Naive thymus-derived CD4-positive, alpha-beta T cell (primary cell): ENCODE measurements at regions not wholly inside any gene's neighbourhood (a gene's known extent, or its start where the extent isn't known, plus 50 kb on each side); places are given as distances from the start of the nearest gene placed in this dataset.

Experiments
- ATAC-seq: fragments of 150-1000 bp; cut with Tn5 transposase; 2 replicates; pipeline ENCODE4 v1.10.0; 2021; ENCODE audit warnings: mild to moderate bottlenecking, moderate library complexity
- CTCF ChIA-PET: fragments of 350-600 bp; sonication (Branson Sonifier 250); formaldehyde crosslinking; loops from one replicate; lab custom pipeline; 2021; ENCODE audit warnings: antibody characterized with exemption; lab: Charles Lee
- POLR2A ChIA-PET: fragments of 350-600 bp; sonication (Branson Sonifier 250); formaldehyde crosslinking; loops from one replicate; lab custom pipeline; 2021; ENCODE audit warnings: antibody characterized with exemption, inconsistent platforms; lab: Charles Lee
- DNase-seq, 9 donors: peaks; one replicate each; pipeline versions ENCODE4 v3.0.0 to v3.0.0-alpha.2; 2020 to 2022; ENCODE audit warnings: mixed read lengths in 1 of 9
- H3K27ac ChIP-seq: one replicate; pipeline ENCODE4 v1.7.0; 2013; ENCODE audit warnings: mild to moderate bottlenecking, low read depth, low read length, moderate library complexity
- H3K27me3 ChIP-seq, 2 donors: one replicate each; pipeline ENCODE4 v1.7.0; 2013; ENCODE audit warnings: low read length in 2 of 2, mild to moderate bottlenecking in 2 of 2, moderate library complexity in 2 of 2; ENCODE audit not compliant: control insufficient read depth in 2 of 2, insufficient read depth in 2 of 2
- H3K36me3 ChIP-seq, 3 experiments: 1 replicate in 2 of 3; 2 replicates in 1 of 3; pipeline ENCODE4 v1.7.0; 2013; ENCODE audit warnings: low read length in 3 of 3, mild to moderate bottlenecking in 3 of 3, moderate library complexity in 1 of 3; ENCODE audit not compliant: insufficient read depth in 3 of 3, control insufficient read depth in 2 of 3
- H3K4me1 ChIP-seq, 2 donors: one replicate each; pipeline ENCODE4 v1.7.0; 2013; ENCODE audit warnings: low read length in 2 of 2, mild to moderate bottlenecking in 2 of 2, moderate library complexity in 1 of 2; ENCODE audit not compliant: control insufficient read depth in 2 of 2, insufficient read depth in 2 of 2
- H3K4me3 ChIP-seq: 2 replicates; pipeline ENCODE4 v1.7.0; 2013; ENCODE audit warnings: mild to moderate bottlenecking, low read length
- H3K9me3 ChIP-seq, 3 experiments: 1 replicate in 2 of 3; 2 replicates in 1 of 3; pipeline ENCODE4 v1.7.0; 2013; ENCODE audit warnings: low read length in 3 of 3; ENCODE audit not compliant: control insufficient read depth in 2 of 3
- H3K27ac Mint-ChIP-seq, 9 donors: one replicate each; pipeline ENCODE4 v1.8.0; 2020 to 2022; ENCODE audit warnings: mixed read lengths in 9 of 9, mild to moderate bottlenecking in 8 of 9, moderate library complexity in 5 of 9, inconsistent platforms in 2 of 9
- H3K27me3 Mint-ChIP-seq, 5 donors: one replicate each; pipeline ENCODE4 v1.8.0; 2021 to 2022; ENCODE audit warnings: mixed read lengths in 5 of 5, mild to moderate bottlenecking in 1 of 5
- H3K36me3 Mint-ChIP-seq, 5 donors: one replicate each; pipeline ENCODE4 v1.8.0; 2020 to 2022; ENCODE audit warnings: mixed read lengths in 5 of 5, mild to moderate bottlenecking in 3 of 5, inconsistent platforms in 1 of 5
- H3K4me1 Mint-ChIP-seq, 7 donors: one replicate each; pipeline ENCODE4 v1.8.0; 2020 to 2022; ENCODE audit warnings: mixed read lengths in 7 of 7, mild to moderate bottlenecking in 3 of 7, inconsistent platforms in 1 of 7
- H3K4me3 Mint-ChIP-seq, 10 donors: one replicate each; pipeline ENCODE4 v1.8.0; 2020 to 2022; ENCODE audit warnings: mild to moderate bottlenecking in 10 of 10, mixed read lengths in 10 of 10, moderate library complexity in 6 of 10, inconsistent platforms in 2 of 10
- H3K9me3 Mint-ChIP-seq, 11 donors: one replicate each; pipeline ENCODE4 v1.8.0; 2020 to 2022; ENCODE audit warnings: mixed read lengths in 11 of 11, mild to moderate bottlenecking in 4 of 11, inconsistent platforms in 1 of 11, moderate library complexity in 1 of 11
- intact Hi-C, 2 donors: fragments of 100-400 bp; cut with micrococcal nuclease; formaldehyde crosslinking; loops; one replicate each; pipeline ENCODE4 v1.15.1; 2023

GRCh38 chr5:158127536-158127935 lies 268.6 kb upstream of the CLINT1 start:
- ATAC-seq (no peak), DNase-seq (no peak)
- no peaks in the 10 kb centered on the region for H3K4me1 Mint-ChIP-seq
- H3K36me3 ChIP-seq: no peaks in the 10 kb centered on the region
- ChIA-PET POLR2A (no interaction called here), CTCF (no interaction called here)
- H3K27ac ChIP-seq: no peak overlapping the region
- H3K36me3 Mint-ChIP-seq: no peaks in the 10 kb centered on the region
- no peaks in the 10 kb centered on the region for H3K9me3 Mint-ChIP-seq
- H3K4me3 ChIP-seq: no peak overlapping the region
- H3K27ac Mint-ChIP-seq: no peak overlapping the region
- peaks cover 0 to 12% (median 8%) of the 10 kb centered on the region in 5 donors for H3K27me3 Mint-ChIP-seq
- no peaks in the 10 kb centered on the region for H3K4me1 ChIP-seq
- H3K9me3 ChIP-seq: no peaks in the 10 kb centered on the region
- no peaks in the 10 kb centered on the region for H3K27me3 ChIP-seq
- intact Hi-C loops: no loop called here
- no peak overlapping the region for H3K4me3 Mint-ChIP-seq

GRCh38 chr5:158126442-158127405 lies 267.8 kb upstream of the CLINT1 start:
- Histone ChIP-seq H3K4me1 (no peaks in the 10 kb centered on the region), H3K27ac (no peak overlapping the region), H3K27me3 (no peaks in the 10 kb centered on the region), H3K36me3 (no peaks in the 10 kb centered on the region), H3K9me3 (no peaks in the 10 kb centered on the region), H3K4me3 (no peak overlapping the region)
- Mint-ChIP-seq H3K27ac (no peak overlapping the region), H3K4me3 (no peak overlapping the region), H3K27me3 (peaks cover 0 to 12% (median 10%) of the 10 kb centered on the region in 5 donors), H3K4me1 (no peaks in the 10 kb centered on the region), H3K9me3 (no peaks in the 10 kb centered on the region), H3K36me3 (no peaks in the 10 kb centered on the region)
- ChIA-PET CTCF (no interaction called here), POLR2A (no interaction called here)
- no peak for DNase-seq
- no peak for ATAC-seq
- intact Hi-C loops: no loop called here

- no peak overlapping the region for H3K27ac ChIP-seq
- no peaks in the 10 kb centered on the region for H3K27me3 ChIP-seq
- peaks cover under 1 to 14% (median 5%) of the 10 kb centered on the region in 5 donors for H3K27me3 Mint-ChIP-seq
- no peaks in the 10 kb centered on the region for H3K36me3 Mint-ChIP-seq
- no peak for DNase-seq
- H3K4me1 Mint-ChIP-seq: no peaks in the 10 kb centered on the region
- no peak for ATAC-seq
- no peaks in the 10 kb centered on the region for H3K9me3 Mint-ChIP-seq
- no peak overlapping the region for H3K4me3 Mint-ChIP-seq
- H3K4me1 ChIP-seq: no peaks in the 10 kb centered on the region
- POLR2A ChIA-PET: no interaction called here
- no peak overlapping the region for H3K4me3 ChIP-seq
- CTCF ChIA-PET: no interaction called here
- intact Hi-C loops: no loop called here
- no peaks in the 10 kb centered on the region for H3K36me3 ChIP-seq
- H3K9me3 ChIP-seq: no peaks in the 10 kb centered on the region
- no peak overlapping the region for H3K27ac Mint-ChIP-seq
Observed at GRCh38 chr5:158124606-158125316, 265.8 kb upstream of the CLINT1 start.

- H3K4me1 Mint-ChIP-seq: no peaks in the 10 kb centered on the region
- no peaks in the 10 kb centered on the region for H3K36me3 Mint-ChIP-seq
- no peaks in the 10 kb centered on the region for H3K27me3 ChIP-seq
- H3K9me3 ChIP-seq: no peaks in the 10 kb centered on the region
- H3K4me3 ChIP-seq: no peak overlapping the region
- H3K9me3 Mint-ChIP-seq: no peaks in the 10 kb centered on the region
- no peaks in the 10 kb centered on the region for H3K36me3 ChIP-seq
- DNase-seq: no peak
- ChIA-PET POLR2A (no interaction called here), CTCF (no interaction called here)
- no peaks in the 10 kb centered on the region for H3K4me1 ChIP-seq
- H3K27ac Mint-ChIP-seq: no peak overlapping the region
- H3K4me3 Mint-ChIP-seq: no peak overlapping the region
- intact Hi-C loops: no loop called here
- no peak for ATAC-seq
- no peak overlapping the region for H3K27ac ChIP-seq
- H3K27me3 Mint-ChIP-seq: peaks cover 8 to 23% (median 11%) of the 10 kb centered on the region in 5 donors
Observed at GRCh38 chr5:158123595-158123994, 264.6 kb upstream of the CLINT1 start.

GRCh38 chr5:158121678-158122077 lies 262.7 kb upstream of the CLINT1 start:
- Mint-ChIP-seq H3K9me3 (no peaks in the 10 kb centered on the region), H3K27ac (no peak overlapping the region), H3K27me3 (peaks cover 10 to 34% (median 16%) of the 10 kb centered on the region in 5 donors), H3K36me3 (no peaks in the 10 kb centered on the region), H3K4me3 (no peak overlapping the region), H3K4me1 (no peaks in the 10 kb centered on the region)
- Histone ChIP-seq H3K27me3 (no peaks in the 10 kb centered on the region), H3K9me3 (no peaks in the 10 kb centered on the region), H3K36me3 (no peaks in the 10 kb centered on the region), H3K27ac (no peak overlapping the region), H3K4me3 (no peak overlapping the region), H3K4me1 (no peaks in the 10 kb centered on the region)
- CTCF ChIA-PET: no interaction called here
- POLR2A ChIA-PET: no interaction called here
- DNase-seq: no peak
- intact Hi-C loops: no loop called here
- no peak for ATAC-seq

- intact Hi-C loops: no loop called here
- ATAC-seq (no peak), DNase-seq (no peak)
- Histone ChIP-seq H3K27ac (no peak overlapping the region), H3K4me3 (no peak overlapping the region), H3K36me3 (no peaks in the 10 kb centered on the region), H3K9me3 (no peaks in the 10 kb centered on the region), H3K27me3 (no peaks in the 10 kb centered on the region), H3K4me1 (no peaks in the 10 kb centered on the region)
- ChIA-PET POLR2A (no interaction called here), CTCF (no interaction called here)
- Mint-ChIP-seq H3K4me1 (no peaks in the 10 kb centered on the region), H3K9me3 (no peaks in the 10 kb centered on the region), H3K27ac (no peak overlapping the region), H3K27me3 (peaks cover 13 to 40% (median 16%) of the 10 kb centered on the region in 5 donors), H3K4me3 (no peak overlapping the region), H3K36me3 (no peaks in the 10 kb centered on the region)
Observed at GRCh38 chr5:158120760-158121159, 261.8 kb upstream of the CLINT1 start.
